ENCODE measurements at regions not wholly inside any gene's neighbourhood (a gene's known extent, or its start where the extent isn't known, plus 50 kb on each side); places are given as distances from the start of the nearest gene placed in this dataset.

- Histone ChIP-seq H4K20me1 (ENCODE audit: low read depth, low read length) (no peaks in the 10 kb centered on the region), H2AFZ (ENCODE audit: low read depth, low read length, severe bottlenecking) (no peak overlapping the region), H3K4me2 (ENCODE audit: low read depth, low read length, poor library complexity, severe bottlenecking) (no peak overlapping the region), H3K79me2 (ENCODE audit: insufficient read depth, low read length) (no peaks in the 10 kb centered on the region), H3K9me3 (ENCODE audit: insufficient read depth, low read length) (no peaks in the 10 kb centered on the region), H3K9me2 (replicated peaks; ENCODE audit: insufficient read depth, low read length) (no peaks in the 10 kb centered on the region), H3K9ac (ENCODE audit: low read length) (no peak overlapping the region), H3F3A (ENCODE audit: insufficient read depth) (no peaks in the 10 kb centered on the region), H3K27me3 (ENCODE audit: low read length) (no peaks in the 10 kb centered on the region), H3K36me3 (ENCODE audit: low read length) (no peaks in the 10 kb centered on the region), H3K4me3 (ENCODE audit: insufficient read depth, low read length, poor library complexity, severe bottlenecking) (no peak overlapping the region), H3K27ac (ENCODE audit: low read depth, low read length) (no peak overlapping the region)
- TF ChIP-seq EZH2phosphoT487 (conservative IDR thresholded peaks at IDR 0.05; ENCODE audit: low read length), result no peak
- TF ChIP-seq CTCF (IDR thresholded peaks at IDR 0.05; ENCODE audit: insufficient read depth, low read length, poor library complexity, severe bottlenecking), result no peak
Observed at GRCh38 chr17:69640073-69640472, 225.6 kb downstream of the MAP2K6 start.

GRCh38 chr17:69643686-69644085 is 229.2 kb downstream of the MAP2K6 start:
- no peaks in the 10 kb centered on the region for H3K9me3 ChIP-seq (ENCODE audit: insufficient read depth, low read length)
- H3K27me3 ChIP-seq (ENCODE audit: low read length), result no peaks in the 10 kb centered on the region
- H3K79me2 ChIP-seq (ENCODE audit: insufficient read depth, low read length), result no peaks in the 10 kb centered on the region
- 0 out of 2 replicates have a peak, but pooled peaks cover 10% of the 10 kb centered on the region for H3K36me3 ChIP-seq (ENCODE audit: low read length)
- H2AFZ ChIP-seq (ENCODE audit: low read depth, low read length, severe bottlenecking), result no peak overlapping the region
- TF ChIP-seq CTCF (IDR thresholded peaks at IDR 0.05; ENCODE audit: insufficient read depth, low read length, poor library complexity, severe bottlenecking) (no peak), EZH2phosphoT487 (conservative IDR thresholded peaks at IDR 0.05; ENCODE audit: low read length) (no peak)
- no peak overlapping the region for H3K4me2 ChIP-seq (ENCODE audit: low read depth, low read length, poor library complexity, severe bottlenecking)
- no peaks in the 10 kb centered on the region for H4K20me1 ChIP-seq (ENCODE audit: low read depth, low read length)
- H3K27ac ChIP-seq (ENCODE audit: low read depth, low read length), result no peak overlapping the region
- H3K9me2 ChIP-seq (replicated peaks; ENCODE audit: insufficient read depth, low read length), result no peaks in the 10 kb centered on the region
- no peaks in the 10 kb centered on the region for H3F3A ChIP-seq (ENCODE audit: insufficient read depth)
- H3K9ac ChIP-seq (ENCODE audit: low read length), result no peak overlapping the region
- no peak overlapping the region for H3K4me3 ChIP-seq (ENCODE audit: insufficient read depth, low read length, poor library complexity, severe bottlenecking)

GRCh38 chr17:69646729-69647128 is 232.2 kb downstream of the MAP2K6 start:
- Histone ChIP-seq H3K4me3 (ENCODE audit: insufficient read depth, low read length, poor library complexity, severe bottlenecking) (no peak overlapping the region), H3F3A (ENCODE audit: insufficient read depth) (no peaks in the 10 kb centered on the region), H3K9me3 (ENCODE audit: insufficient read depth, low read length) (no peaks in the 10 kb centered on the region), H3K27me3 (ENCODE audit: low read length) (no peaks in the 10 kb centered on the region), H3K79me2 (ENCODE audit: insufficient read depth, low read length) (no peaks in the 10 kb centered on the region), H3K36me3 (ENCODE audit: low read length) (0 out of 2 replicates have a peak, but pooled peaks cover 10% of the 10 kb centered on the region), H3K27ac (ENCODE audit: low read depth, low read length) (no peak overlapping the region), H3K9me2 (replicated peaks; ENCODE audit: insufficient read depth, low read length) (no peaks in the 10 kb centered on the region), H3K4me2 (ENCODE audit: low read depth, low read length, poor library complexity, severe bottlenecking) (no peak overlapping the region), H4K20me1 (ENCODE audit: low read depth, low read length) (no peaks in the 10 kb centered on the region), H2AFZ (ENCODE audit: low read depth, low read length, severe bottlenecking) (no peak overlapping the region), H3K9ac (ENCODE audit: low read length) (no peak overlapping the region)
- TF ChIP-seq CTCF (IDR thresholded peaks at IDR 0.05; ENCODE audit: insufficient read depth, low read length, poor library complexity, severe bottlenecking), result no peak
- no peak for TF ChIP-seq EZH2phosphoT487 (conservative IDR thresholded peaks at IDR 0.05; ENCODE audit: low read length)

All from SU-DHL-6 (cell line).